ENCODE measurements at regions not wholly inside any gene's neighbourhood (a gene's known extent, or its start where the extent isn't known, plus 50 kb on each side); places are given as distances from the start of the nearest gene placed in this dataset.

DNA sequence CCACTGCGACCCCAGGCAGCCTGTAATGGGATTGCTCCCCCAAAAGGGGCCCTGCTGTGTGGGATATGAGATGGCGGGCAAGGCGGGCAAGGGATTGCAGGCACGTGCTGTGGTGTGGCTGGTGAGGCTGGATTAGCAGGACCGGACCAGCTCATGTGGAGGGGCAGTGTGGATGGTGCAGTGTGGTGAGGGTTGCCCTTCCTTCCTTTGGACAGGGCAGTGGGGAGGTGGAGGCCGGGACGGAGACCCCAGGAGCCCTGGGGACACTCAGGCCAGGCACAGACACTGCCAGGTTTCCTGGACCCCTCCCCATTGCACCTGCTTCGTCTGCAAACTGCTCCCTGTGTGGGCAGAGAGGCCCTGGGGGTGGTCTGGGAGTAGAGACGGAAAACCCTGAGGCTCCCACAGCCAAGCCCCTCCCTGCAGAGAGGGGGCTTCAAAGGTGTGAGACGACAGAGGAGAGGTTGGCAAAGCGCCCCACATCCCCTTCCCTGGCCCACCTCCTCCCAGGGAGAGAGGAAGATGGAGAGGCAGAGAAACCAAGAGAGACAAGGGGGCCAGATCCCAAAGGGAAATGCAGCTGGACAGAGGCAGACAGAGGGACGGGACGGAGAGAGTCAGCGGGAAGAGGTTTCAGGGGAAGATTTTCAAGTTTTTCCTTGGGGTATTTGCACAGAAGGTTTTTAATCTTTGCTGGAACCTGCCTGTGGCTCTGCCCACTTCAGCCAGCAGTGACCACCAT lies 89.2 kb downstream of the MICALL2 start:
- TF ChIP-seq, protein P1, sequence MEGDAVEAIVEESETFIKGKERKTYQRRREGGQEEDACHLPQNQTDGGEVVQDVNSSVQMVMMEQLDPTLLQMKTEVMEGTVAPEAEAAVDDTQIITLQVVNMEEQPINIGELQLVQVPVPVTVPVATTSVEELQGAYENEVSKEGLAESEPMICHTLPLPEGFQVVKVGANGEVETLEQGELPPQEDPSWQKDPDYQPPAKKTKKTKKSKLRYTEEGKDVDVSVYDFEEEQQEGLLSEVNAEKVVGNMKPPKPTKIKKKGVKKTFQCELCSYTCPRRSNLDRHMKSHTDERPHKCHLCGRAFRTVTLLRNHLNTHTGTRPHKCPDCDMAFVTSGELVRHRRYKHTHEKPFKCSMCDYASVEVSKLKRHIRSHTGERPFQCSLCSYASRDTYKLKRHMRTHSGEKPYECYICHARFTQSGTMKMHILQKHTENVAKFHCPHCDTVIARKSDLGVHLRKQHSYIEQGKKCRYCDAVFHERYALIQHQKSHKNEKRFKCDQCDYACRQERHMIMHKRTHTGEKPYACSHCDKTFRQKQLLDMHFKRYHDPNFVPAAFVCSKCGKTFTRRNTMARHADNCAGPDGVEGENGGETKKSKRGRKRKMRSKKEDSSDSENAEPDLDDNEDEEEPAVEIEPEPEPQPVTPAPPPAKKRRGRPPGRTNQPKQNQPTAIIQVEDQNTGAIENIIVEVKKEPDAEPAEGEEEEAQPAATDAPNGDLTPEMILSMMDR (IDR thresholded peaks at IDR 0.05 in 4 of 5, conservative IDR thresholded peaks at IDR 0.05 in 1 of 5) = no peak
- no peak for TF ChIP-seq POLR2A (IDR thresholded peaks at IDR 0.05)

Measured in gastrocnemius medialis (tissue), 4 donors.